ENCODE measurements at regions not wholly inside any gene's neighbourhood (a gene's known extent, or its start where the extent isn't known, plus 50 kb on each side); places are given as distances from the start of the nearest gene placed in this dataset.
"Not testable (repeated sequence)": the region's sequence is repeated elsewhere in the genome, so short reads cannot be mapped to it uniquely, and the experiment has no call there.

DNA sequence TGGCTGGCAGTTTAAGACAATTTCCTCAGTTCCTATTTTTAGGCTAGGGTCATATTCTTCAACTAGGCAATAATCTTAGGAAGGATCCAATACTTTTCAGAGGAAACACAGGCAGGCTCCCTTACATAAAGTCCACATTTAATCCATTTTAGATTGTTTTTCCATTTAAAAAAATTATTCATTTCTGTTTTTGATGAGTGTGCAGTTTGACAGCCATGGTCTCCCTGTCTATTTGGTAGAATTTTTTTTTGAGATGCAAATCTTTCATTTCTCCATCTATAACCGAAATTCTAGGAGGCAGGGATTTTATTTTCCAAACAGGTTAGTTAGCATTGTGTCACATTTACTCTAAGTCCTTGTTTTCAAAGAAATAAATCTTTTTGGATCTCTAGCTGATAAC lies 326.8 kb downstream of the PPP4R3C start:
- no peak for FAIRE-seq

DNA sequence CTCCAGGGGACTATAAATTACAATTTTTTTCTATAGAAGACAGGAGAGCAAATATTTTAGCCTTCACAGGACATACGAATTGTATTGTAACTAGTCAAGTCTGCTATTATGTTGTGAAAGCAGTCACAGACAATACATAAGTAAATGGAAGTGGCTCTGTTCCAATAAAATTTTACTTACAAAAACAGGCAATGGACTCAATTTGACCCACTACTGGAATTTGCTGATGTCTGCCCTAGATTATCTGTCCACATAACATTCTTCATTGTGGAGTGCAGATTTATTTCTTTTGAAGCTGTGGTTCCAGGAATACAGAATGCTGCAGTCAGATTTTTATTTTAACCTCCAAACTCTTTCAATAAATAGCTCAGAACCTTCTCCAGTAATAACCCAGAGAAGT lies 330.3 kb downstream of the PPP4R3C start:
- no peak for FAIRE-seq

DNA sequence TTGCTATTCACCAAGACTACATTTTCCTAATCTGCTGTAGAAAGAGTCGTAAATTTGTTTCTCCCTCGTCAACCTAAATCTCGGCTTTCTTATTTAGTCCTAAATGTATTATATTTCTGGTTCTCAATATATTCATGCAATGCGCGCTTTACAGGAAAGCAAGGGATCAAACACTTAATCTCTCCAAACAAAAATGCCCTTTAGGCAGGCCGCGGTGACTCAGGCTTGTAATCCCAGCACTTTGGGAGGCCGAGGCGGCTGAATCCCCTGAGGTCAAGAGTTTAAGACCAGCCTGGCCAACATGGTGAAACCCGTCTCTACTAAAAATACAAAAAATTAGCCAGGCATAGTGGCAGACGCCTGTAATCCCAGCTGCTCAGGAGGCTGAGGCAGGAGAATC lies 376.0 kb downstream of the PPP4R3C start:
- not testable (repeated sequence) for FAIRE-seq

DNA sequence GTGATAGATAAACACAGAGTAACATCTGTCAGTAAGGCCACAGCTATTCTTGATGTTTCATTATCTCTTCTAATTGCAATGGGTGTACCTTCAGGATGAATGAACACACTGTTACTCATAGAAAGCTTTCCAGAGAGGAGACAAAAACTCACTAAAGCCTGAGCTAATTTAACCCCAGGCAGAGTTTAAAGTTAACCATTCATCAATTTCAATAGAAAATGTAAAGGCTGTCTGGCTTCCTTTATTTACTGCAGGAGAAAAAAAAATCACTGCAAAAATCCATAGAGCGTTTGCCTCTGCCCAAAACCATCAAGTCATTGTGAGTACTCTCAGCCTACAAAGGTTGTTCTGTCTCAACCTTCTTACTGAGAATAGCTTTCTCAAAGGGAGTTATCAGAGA lies 376.9 kb downstream of the PPP4R3C start:
- FAIRE-seq, result no peak

DNA sequence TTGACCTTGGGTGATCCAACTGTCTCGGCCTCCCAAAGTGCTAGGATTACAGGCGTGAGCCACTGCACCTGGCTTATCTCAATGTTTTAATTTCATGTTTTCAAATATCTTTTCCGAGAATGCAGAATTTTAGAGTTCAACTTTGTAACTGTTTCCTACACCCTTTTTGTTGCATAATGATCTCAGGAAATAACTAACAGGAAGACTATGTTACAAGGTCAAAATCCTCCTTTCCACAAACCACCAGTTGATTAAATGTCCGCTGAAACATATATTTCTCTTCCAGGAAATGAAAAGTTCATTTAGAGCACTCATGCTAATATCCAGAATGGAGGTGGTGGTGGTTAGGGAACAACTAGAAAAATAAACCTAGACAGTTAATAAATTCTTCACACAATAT lies 377.8 kb downstream of the PPP4R3C start:
- FAIRE-seq, result no peak

DNA sequence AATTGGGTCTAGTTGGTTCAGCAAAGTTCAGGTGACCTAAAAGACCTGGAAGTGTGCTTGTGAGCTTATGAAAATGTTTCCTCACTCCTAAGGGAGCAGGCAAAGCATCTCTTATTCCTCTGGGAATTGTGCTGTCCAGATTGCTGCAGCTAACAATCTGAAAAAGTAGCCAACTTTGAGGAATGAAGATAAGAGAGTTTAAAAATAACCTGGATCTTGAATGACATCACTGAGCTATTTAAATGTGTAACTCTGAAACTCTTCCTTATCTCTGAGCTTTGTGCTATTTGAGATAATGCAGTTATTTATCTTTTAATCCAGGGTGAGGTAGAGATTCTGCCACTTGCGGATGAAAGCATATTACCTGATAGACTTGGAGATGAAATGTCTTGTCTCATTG lies 384.8 kb downstream of the PPP4R3C start:
- FAIRE-seq, result no peak

DNA sequence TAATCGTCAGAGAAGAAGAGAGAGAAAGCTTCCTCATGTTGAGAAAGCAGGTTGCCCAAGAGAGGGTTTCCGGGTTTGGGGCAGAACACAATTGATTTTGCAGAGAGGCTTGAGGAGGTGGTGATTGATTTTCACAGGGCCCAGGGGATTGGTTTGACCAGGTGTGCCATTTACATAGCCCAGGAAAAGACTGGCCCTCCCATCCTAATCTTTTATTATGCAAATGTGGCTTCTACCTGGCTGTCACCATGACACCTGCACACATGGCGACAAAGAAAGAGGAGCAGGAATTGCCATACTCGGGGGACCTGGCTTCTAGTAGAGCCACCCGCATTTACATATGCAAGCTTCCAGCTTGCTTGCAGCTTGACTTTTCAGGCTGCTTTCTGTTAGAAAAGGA lies 405.3 kb downstream of the PPP4R3C start:
- FAIRE-seq, result no peak

DNA sequence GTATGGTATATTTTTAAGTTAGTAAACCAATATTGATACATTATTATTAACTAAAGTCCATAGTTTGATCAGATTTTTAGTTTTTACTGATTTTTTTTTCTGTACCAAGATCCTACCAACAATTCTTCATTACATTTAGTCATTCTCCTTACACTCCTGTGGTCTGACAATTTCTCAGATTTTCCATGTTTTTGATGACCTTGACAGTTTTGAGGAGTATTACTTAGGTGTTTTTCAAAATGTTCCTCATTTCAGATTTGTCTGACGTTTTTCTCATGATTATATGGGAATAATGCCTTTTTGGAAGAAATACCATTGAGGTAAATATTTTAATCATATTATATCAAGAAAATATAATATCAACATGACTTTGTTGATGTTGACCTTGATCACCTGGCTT lies 423.8 kb downstream of the PPP4R3C start:
- no peak for FAIRE-seq

DNA sequence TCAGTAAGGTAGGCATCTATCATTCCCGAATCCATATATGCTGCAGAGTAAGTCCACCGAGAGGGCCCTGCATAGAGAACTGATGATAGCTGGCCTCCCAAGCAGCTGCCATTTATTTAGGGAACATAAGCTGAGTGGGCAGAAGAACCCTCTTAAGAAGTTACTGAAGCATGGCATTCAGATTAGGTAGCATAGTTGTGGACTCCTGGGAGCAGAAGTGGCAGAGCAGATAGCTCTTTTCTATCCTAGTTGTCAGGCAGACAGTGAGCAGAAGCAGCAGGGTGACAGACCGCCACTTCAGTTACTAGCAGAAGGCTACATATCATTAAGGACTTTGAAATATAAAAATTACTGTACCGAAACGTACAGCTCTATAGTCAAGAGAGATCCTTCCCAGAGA lies 454.7 kb downstream of the PPP4R3C start:
- no peak for FAIRE-seq

DNA sequence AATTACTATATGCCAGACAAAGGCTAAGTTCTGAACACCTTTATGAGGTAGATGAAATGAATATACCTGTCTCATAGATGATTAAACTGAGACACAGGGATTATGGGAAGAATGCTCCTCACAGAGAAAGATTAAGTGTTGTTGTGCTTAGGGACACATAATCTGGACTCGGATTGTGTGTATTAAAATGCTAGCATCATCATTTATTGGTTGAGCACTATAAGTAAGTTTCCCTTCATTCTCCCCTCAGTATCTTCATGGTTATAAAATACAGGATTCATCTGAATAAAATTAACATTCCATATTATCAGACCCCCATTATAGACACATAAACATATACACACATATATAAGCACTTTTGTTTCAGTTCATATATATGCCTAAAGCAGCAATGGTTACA lies 463.5 kb downstream of the PPP4R3C start:
- FAIRE-seq, result no peak

DNA sequence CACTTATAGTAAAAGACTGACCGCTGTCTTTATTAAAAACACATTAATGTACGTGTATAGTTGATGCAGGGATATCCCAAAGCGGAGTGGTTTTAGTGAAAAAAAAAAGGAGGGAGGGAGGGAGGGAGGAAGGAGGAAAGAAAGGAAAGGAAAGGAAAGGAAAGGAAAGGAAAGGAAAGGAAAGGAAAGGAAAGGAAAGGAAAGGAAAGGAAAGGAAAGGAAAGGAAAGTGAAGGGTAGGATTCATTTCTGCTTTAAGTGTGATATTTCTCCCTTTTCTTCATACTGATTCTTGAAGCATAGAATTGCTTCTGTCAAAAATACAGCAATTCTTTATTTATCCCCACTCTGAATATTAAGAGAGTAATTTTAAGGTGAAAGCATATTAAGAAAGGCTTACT lies 504.9 kb downstream of the PPP4R3C start:
- no peak for FAIRE-seq

DNA sequence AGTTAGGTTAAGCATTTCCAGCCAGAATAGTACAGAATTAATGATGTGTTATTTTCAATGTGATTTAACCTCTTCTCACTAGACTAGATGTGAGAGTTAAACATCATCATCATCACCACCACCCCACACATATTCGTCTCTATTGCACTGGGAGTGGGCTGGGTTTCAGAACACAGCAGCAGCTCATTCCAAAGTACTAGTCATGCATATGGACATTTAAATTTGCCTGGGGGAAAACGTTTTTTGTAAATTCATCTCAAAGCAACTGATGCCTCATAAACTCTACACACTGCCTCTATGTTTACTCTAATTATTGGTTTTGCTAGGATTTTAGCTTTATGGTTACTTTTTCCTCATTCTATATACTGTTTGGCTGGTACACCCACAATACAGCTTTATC lies 509.1 kb downstream of the PPP4R3C start:
- no peak for FAIRE-seq

DNA sequence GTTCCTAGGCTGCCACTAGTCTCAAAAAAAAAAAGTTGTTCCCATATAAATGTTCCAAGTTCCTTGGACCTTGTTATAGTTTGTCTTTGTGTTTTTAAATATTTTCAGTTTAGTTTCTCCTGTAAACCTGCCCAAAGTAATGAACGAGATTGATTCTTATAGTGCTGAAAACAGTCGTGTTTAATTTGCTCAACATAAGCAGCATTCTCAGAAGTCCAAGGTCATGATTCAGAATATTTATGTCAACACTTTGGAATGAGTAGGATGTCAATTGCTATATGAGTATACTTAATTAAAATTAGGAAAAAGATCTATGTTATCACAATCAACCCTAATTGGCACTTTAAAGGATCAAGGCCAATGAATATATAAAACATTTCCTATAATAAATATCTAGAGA lies 510.9 kb downstream of the PPP4R3C start:
- no peak for FAIRE-seq

DNA sequence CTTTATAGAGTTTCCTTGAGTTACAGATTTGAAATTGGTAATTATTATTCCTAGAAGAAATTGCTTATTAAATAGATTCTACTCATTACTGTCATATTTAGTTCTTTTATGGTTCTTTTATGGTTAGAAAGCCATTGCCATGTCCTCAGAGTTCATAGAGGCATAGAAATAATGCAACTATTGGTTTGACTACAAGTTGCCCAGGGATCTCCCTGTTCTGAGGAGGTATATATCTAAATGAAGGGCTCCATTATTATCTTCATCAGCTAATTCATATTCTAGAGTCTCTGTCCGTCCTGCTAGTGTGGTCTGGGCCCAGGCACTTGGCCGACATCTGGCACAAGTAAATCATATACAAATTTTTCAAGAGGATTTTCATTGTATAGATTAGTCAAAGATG lies 535.7 kb downstream of the PPP4R3C start:
- no peak for FAIRE-seq

DNA sequence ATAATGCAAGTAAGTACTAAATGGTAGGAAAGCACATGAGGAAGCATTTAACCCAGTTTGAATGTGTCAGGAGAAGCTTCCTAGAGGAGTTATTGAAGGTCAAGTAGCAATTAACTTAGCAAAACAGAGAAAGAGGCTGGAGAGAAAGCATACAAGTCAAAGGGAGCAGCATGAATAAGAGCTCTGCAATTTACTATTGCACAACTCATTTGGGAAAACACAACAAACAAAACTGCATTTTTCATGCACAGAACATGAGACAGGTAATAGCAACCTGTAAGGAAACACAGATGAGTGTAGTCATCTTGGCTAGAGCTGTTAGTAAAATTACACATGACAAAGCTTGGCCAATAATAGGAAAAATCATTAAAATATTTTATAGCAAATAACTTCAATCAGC lies 538.1 kb downstream of the PPP4R3C start:
- FAIRE-seq, result no peak

DNA sequence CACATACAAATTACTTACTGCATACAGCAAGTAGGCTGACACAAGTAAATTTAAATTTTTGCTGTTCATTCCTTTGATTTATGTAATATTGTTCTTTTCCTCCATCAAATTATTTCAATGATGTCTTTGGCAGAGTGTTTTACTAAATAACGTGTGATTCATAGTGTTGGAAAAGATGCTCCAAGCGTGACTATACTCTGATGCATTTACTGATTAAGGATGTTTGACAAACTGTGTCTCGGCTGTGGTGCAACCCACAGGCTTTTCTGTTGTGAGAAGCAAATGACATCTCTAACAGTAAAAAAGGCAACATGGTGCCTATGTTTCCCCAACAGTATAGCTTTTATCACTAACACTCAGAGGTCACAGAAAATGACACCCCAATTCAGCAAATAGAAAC lies 540.9 kb downstream of the PPP4R3C start:
- no peak for FAIRE-seq

DNA sequence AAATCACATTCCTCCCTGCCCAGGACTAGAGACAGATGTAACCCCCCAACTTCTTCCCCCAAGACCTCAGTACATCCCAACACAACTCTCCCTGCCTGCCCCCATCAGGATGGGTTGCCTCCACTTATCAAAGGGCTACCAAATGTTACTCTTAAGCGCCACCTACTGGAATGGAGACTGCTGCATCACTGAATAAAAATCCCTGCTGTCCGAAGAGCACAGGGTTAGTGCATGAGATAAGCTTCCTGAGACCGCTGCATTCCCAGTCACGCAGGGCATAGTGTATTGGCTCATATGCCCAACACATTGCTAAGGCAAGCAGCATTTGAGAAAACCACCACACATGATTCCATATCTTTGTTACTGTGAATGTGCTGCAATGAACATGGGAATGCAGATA lies 544.5 kb downstream of the PPP4R3C start:
- no peak for FAIRE-seq

DNA sequence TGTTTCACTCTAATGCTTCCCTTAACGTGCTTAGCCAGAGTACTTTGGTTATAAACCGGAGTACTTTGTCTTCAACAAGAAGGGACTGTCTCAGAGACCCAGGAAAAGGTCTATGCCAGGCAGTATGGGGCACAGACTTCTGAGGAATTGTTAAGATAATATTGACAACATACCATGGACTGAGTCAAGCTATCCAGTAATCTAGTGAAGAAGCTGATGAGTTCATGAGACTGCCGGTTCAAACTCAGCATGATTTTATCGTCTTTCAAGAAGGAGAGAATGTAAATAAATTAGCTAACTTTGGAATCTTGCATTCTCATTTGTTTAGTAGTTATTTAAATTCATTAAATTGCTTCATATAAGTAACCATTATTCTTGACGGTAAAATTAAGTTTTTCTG lies 546.1 kb downstream of the PPP4R3C start:
- FAIRE-seq, result no peak

DNA sequence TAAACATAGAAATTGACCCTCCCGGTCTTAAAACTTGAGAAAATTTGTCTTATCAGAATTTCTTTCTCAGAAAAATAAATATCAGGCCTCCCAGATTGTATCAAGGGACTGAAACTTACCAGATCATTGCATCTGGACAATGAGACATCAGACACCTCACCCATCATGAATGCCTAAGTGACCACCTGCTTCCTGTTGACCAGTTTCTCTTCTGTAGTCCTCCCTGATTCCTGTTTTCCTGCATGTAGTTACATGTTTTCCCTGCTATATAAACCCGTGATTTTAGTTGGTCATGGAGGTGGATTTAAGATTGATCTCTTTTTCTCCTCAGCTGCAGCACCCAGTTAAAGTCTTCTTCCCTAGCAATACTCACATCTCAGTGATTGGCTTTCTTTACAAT lies 548.1 kb downstream of the PPP4R3C start:
- no peak for FAIRE-seq

DNA sequence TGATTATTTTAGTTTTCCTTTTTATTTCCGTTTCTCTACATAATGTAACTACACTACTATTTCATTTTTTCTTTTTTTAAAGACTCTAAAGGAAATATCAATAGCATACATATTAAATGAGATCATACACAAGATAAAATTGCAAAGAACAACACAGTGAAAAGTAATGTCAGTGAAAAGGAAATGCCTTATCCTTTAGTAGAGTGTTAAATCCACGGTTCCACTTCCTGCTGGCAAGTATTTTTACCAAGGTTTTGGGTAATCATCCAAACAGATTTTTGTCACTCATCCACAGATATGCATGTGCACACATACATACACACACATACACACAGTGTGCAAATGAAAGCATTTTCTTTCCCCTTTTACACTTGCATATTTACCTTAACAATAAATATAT lies 548.9 kb downstream of the PPP4R3C start:
- FAIRE-seq, result no peak

DNA sequence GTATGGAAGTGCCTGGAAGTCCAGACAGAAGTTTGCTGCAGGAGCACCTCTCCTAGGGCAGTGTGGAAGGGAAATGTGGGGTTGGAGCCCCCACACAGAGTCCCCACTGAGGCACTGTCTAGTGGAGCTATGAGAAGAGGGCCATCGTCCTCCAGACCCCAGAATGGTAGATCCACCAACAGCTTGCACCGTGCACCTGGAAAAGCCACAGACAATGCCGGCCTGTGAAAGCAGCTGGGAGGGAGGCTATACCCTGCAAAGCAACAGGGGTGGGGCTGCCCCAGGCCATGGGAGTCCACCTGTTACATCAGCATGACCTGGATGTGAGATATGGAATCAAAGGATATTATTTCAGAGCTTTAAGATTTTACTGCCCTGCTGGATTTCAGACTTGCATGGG lies 551.4 kb downstream of the PPP4R3C start:
- not testable (repeated sequence) for FAIRE-seq

DNA sequence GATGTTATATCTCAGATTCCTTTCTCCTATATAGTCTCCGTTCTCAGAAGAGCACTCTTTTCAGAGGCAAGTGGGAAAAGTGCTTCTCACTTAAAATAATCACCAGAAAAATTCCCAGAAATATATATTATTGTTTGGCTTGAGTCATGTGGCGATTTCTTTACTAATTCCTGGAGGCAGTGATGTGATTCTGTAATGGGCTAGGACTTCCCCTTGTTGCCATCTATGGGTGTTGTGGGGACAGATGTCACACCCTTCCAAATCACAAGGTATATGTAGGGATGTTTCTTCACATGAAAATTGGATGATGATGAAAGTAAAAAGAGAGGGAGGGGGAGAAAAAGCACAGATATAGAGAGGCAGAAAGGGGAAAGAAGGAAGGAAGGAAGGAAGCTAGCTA lies 553.4 kb downstream of the PPP4R3C start:
- no peak for FAIRE-seq

DNA sequence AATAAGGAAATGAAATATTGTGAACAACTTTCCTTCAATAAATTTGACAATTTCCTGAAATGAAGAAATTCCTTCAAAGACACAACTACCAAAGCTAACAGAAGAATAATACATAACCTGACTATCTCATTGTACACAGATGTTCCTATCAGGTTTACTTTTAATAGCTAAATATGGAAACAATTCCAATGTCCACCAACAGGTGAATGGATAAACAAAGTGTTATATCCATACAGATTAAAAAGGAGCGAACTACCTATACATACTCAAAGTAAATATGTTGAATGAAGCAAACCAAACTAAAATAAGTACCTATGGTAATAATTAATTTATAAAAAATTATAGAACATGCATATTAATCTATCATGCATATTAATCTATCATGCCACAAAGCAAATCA lies 554.9 kb downstream of the PPP4R3C start:
- no peak for FAIRE-seq

DNA sequence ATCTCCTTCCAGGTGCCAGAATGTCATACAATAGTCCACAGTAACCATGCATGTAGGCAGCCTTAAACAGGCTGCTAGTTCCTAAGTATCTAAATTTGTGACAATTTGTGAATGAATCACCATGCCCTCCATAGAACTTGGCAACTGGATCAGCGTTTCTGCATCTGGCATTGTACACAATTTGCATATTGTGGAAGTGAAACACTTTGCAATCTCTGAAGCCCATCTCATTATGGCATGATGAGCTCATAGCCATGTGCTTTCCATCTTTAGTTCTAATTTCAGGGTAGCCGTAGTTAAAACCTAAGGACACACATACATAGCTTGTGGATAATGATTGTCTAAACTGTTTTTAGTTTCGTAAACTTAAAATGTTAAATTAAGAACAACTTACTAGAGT lies 573.6 kb downstream of the PPP4R3C start:
- no peak for FAIRE-seq

DNA sequence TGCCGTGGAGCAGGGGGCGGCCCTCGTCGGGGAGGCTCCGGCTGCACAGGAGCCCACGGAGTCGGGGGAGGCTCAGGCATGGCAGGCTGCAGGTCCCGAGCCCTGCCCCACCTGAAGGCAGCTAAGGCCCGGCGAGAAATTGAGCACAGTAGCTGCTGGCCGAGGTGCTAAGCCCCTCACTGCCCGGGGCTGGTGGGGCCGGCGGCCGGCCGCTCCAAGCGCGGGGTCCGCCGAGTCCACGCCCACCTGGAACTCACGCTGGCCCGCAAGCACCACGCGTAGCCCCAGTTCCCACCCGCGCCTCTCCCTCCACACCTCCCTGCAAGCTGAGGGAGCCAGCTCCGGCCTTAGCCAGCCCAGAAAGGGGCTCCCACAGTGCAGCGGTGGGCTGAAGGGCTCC lies 589.4 kb downstream of the PPP4R3C start:
- FAIRE-seq, result no peak

DNA sequence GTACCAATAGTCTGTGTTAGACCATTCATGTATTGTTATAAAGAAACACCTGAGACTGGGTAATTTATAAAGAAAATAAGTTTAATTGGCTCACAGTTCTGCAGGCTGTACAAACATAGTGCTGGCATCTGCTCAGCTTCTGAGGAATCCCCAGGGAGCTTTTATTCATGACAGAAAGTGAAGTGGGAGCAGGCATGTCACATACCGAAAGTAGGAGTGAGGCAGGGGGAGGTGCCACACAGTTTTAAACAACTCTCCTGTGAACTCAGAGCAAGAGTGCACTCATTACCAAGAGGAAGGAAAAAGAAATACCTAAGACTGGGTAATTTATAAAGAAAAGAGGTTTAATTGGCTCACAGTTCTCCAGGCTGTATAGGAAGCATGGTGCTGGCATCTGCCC lies 591.2 kb downstream of the PPP4R3C start:
- no peak for FAIRE-seq
